DOHH2 (cell line): ENCODE measurements at regions not wholly inside any gene's neighbourhood (a gene's known extent, or its start where the extent isn't known, plus 50 kb on each side); places are given as distances from the start of the nearest gene placed in this dataset.

Source experiments
- CTCF ChIP-seq: fragments of 200-600 bp; sonication (generic); IDR thresholded peaks from one replicate; pipeline ENCODE4 v1.5.1; 2014; ENCODE audit warnings: antibody characterized with exemption, mild to moderate bottlenecking, low read depth, low read length; ENCODE audit not compliant: poor library complexity, severe bottlenecking
- EZH2phosphoT487 ChIP-seq: fragments of 200-600 bp; sonication (generic); IDR thresholded peaks from 2 replicates; pipeline ENCODE4 v1.6.1; 2017; ENCODE audit warnings: borderline replicate concordance, mild to moderate bottlenecking, antibody characterized with exemption, low read length, moderate library complexity, mixed read lengths

DNA sequence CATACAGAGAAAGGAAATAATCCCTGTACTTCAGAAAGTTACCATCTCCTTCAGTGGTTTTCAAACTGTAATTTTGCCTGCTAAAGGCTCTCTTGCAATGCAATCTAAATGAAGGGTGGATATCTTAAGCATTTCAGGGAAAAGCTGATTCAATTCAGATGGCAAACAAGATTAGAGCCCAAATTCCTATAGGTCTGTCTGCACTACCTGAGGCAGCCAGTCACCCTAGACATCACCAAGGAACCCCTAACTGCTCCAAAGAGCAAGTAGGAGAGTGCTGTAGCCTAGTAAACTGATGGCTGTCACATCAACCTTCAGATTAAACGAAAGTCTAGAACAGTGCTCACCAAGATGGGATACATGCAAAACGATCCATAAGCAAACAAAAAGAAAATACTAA is 138.0 kb upstream of the ANK3 start:
- TF ChIP-seq CTCF (no peak), EZH2phosphoT487 (no peak)
